ENCODE measurements at regions not wholly inside any gene's neighbourhood (a gene's known extent, or its start where the extent isn't known, plus 50 kb on each side); places are given as distances from the start of the nearest gene placed in this dataset.
"Not testable (repeated sequence)": the region's sequence is repeated elsewhere in the genome, so short reads cannot be mapped to it uniquely, and the experiment has no call there.

DNA sequence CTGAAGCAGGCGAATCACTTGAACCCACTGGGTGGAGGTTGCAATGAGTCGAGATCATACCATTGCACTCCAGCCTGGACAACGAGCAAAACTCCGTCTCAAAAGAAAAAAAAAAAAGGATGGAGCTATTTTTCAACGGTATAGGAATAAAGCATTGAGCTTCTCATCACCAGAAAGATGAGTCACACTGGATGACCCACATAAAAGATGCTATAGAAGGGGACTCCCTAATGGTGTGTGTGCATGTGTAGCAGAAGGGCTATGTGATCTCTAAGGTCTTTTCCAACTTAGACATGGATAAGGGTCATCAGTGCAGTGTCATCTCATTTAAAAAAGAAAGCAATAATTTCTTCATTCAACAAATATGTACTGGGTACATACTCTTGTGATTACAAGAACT is 476.0 kb downstream of the MFSD1 start:
- no peak for DNase-seq
- TF ChIP-seq CTCF (IDR thresholded peaks at IDR 0.05; ENCODE audit: borderline replicate concordance) = no peak
- Histone ChIP-seq H3K36me3 (no peaks in the 10 kb centered on the region), H3K27me3 (ENCODE audit: low read depth) (no peaks in the 10 kb centered on the region), H3K9me3 (replicated peaks) (no peaks in the 10 kb centered on the region), H3K4me1 (no peaks in the 10 kb centered on the region), H3K4me3 (no peak overlapping the region), H3K27ac (replicated peaks) (no peak overlapping the region)
- intact Hi-C loops (cut with micrococcal nuclease) = no loop called here

DNA sequence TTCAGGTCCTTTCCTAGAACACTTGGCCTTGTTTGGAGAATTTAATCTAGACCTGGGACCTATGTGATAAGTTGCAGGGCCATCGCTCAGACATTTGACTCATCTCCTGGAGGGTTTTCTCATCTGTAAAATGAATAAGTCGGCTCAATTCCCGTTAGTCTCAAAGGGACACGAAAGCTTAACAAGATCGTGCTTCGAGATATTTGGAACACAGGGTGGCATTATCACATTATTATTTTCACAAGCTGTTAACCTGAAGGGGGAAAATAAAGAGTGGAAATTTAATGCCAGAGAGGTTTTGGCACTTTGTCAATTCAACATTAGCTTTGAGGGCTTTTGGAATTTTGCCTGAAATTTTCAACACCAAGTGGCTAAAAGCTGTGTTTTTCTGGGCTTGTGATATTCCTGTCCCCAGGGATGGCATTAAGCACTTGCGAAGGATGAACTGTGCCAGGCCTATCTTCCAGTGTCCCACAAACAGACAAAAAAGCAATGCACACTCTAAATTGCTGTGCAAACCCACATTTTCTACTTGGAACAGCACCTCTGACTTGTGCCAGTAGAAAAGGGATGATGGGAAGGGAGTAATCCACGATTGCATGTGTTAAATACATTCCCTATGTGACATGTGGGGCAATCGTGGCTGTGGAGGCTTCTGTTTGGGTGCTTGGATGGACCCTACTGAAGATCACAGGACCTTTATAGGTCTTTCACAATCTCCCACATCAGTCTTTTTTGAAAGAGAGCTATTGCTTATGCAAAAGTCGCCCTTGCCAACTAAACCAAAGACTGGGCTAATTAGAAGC is 478.7 kb downstream of the MFSD1 start:
- intact Hi-C loops (cut with micrococcal nuclease) = no loop called here
- no peaks in the 10 kb centered on the region for H3K36me3 ChIP-seq
- H3K4me3 ChIP-seq = no peak overlapping the region
- DNase-seq = no peak
- no peaks in the 10 kb centered on the region for H3K4me1 ChIP-seq
- no peak overlapping the region for H3K27ac ChIP-seq (replicated peaks)
- no peak for TF ChIP-seq CTCF (IDR thresholded peaks at IDR 0.05; ENCODE audit: borderline replicate concordance)
- H3K27me3 ChIP-seq (ENCODE audit: low read depth) = no peaks in the 10 kb centered on the region
- H3K9me3 ChIP-seq (replicated peaks) = no peaks in the 10 kb centered on the region

DNA sequence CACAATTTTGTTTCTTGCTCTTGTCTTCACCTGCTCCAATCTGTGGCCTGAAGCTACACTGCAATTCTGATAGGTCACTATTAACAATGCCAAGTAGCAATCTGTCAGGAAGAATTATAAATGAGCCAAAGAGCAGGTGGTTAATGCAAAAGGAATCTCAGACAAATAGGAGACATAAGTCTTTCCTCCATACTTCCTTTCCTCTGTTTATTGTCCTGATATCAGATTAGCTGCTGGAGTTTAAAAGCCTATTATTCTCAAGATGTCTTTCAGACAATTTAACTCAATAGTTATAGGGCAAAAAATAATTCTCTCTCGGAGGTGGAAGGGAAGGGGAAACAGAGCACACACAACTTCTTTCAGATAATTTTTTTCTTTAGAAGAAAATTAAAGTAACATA is 491.6 kb downstream of the MFSD1 start:
- no peak overlapping the region for H3K27ac ChIP-seq (replicated peaks)
- no peaks in the 10 kb centered on the region for H3K36me3 ChIP-seq
- TF ChIP-seq CTCF (IDR thresholded peaks at IDR 0.05; ENCODE audit: borderline replicate concordance) = no peak
- no peaks in the 10 kb centered on the region for H3K9me3 ChIP-seq (replicated peaks)
- no peak for DNase-seq
- H3K4me3 ChIP-seq = no peak overlapping the region
- no peaks in the 10 kb centered on the region for H3K4me1 ChIP-seq
- H3K27me3 ChIP-seq (ENCODE audit: low read depth) = no peaks in the 10 kb centered on the region
- intact Hi-C loops (cut with micrococcal nuclease) = no loop called here

- intact Hi-C loops (cut with micrococcal nuclease) = no loop called here
- no peak for TF ChIP-seq CTCF (IDR thresholded peaks at IDR 0.05; ENCODE audit: borderline replicate concordance)
Measured at GRCh38 chr3:159301961-159302360, 500.1 kb downstream of the MFSD1 start.

GRCh38 chr3:159305017-159305416 is 503.2 kb downstream of the MFSD1 start:
- H3K4me1 ChIP-seq = no peaks in the 10 kb centered on the region
- H3K36me3 ChIP-seq = no peaks in the 10 kb centered on the region
- TF ChIP-seq CTCF (IDR thresholded peaks at IDR 0.05; ENCODE audit: borderline replicate concordance) = no peak
- H3K27me3 ChIP-seq (ENCODE audit: low read depth) = no peaks in the 10 kb centered on the region
- intact Hi-C loops (cut with micrococcal nuclease) = no loop called here
- H3K27ac ChIP-seq (replicated peaks) = no peak overlapping the region
- no peak for DNase-seq
- no peak overlapping the region for H3K4me3 ChIP-seq
- no peaks in the 10 kb centered on the region for H3K9me3 ChIP-seq (replicated peaks)

More at GRCh38 chr3:159301961-159302360, 500.1 kb downstream of the MFSD1 start:
- Histone ChIP-seq H3K4me3 (no peak overlapping the region), H3K27me3 (ENCODE audit: low read depth) (no peaks in the 10 kb centered on the region), H3K36me3 (no peaks in the 10 kb centered on the region), H3K27ac (replicated peaks) (no peak overlapping the region), H3K4me1 (no peaks in the 10 kb centered on the region), H3K9me3 (replicated peaks) (no peaks in the 10 kb centered on the region)
- no peak for DNase-seq

DNA sequence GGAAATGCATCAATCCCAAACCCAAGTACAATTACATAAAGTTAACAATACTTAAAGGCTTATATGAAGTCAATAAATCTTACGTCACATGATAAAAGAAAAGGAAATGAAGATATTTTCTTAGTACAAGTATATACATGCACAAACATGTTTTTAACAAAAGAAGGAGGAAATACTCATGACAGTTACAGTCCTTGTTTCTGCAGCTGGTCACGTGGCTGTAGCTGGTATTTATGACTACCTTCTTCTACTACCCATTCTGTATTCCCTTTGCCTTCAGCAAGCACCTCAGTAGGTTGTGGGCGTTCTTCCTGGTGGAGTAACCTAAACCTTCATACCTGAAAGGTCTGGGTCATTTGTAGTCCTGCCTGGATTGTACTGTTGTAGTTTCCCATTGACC is 514.9 kb downstream of the MFSD1 start:
- H3K27me3 ChIP-seq (ENCODE audit: low read depth); H3K36me3 ChIP-seq; H3K9me3 ChIP-seq (replicated peaks); DNase-seq; intact Hi-C loops (cut with micrococcal nuclease); H3K4me3 ChIP-seq; H3K4me1 ChIP-seq; H3K27ac ChIP-seq (replicated peaks): not testable (repeated sequence)
